Activated T-cell treated with anti-CD3 and anti-CD28 coated beads, Interleukin-2, amount 50 U/mL, for 4 hours (primary cell): ENCODE measurements at regions not wholly inside any gene's neighbourhood (a gene's known extent, or its start where the extent isn't known, plus 50 kb on each side); places are given as distances from the start of the nearest gene placed in this dataset.

ENCODE experiments used
- ATAC-seq, 2 donors: fragments of 200-7000 bp; cut with Tn5 transposase; one replicate each; pipeline ENCODE4 v1.10.0; 2021
- DNase-seq: peaks from one replicate; pipeline ENCODE4 v3.0.0-alpha.2; 2020
- H3K27me3 Mint-ChIP-seq: one replicate; pipeline ENCODE4 v1.8.0; 2021; ENCODE audit warnings: low read depth, mixed read lengths
- H3K36me3 Mint-ChIP-seq: one replicate; pipeline ENCODE4 v1.8.0; 2022; ENCODE audit warnings: mixed read lengths; ENCODE audit not compliant: insufficient read depth
- H3K4me1 Mint-ChIP-seq: one replicate; pipeline ENCODE4 v1.8.0; 2021; ENCODE audit warnings: low read depth, mixed read lengths
- H3K4me3 Mint-ChIP-seq: one replicate; pipeline ENCODE4 v1.8.0; 2021; ENCODE audit warnings: mild to moderate bottlenecking, moderate library complexity, mixed read lengths
- H3K9me3 Mint-ChIP-seq: one replicate; pipeline ENCODE4 v1.8.0; 2021; ENCODE audit warnings: mixed read lengths

- no peaks in the 10 kb centered on the region for H3K9me3 Mint-ChIP-seq
- DNase-seq, result no peak
- H3K4me1 Mint-ChIP-seq, result no peaks in the 10 kb centered on the region
- ATAC-seq, result no peak
- H3K4me3 Mint-ChIP-seq, result no peak overlapping the region
- H3K27me3 Mint-ChIP-seq, result peaks cover 4% of the 10 kb centered on the region
- H3K36me3 Mint-ChIP-seq, result no peaks in the 10 kb centered on the region
Observed at GRCh38 chr9:109582386-109582785, 84.3 kb upstream of the PTPN3 start.

GRCh38 chr9:109584205-109584604 lies 86.1 kb upstream of the PTPN3 start:
- peaks cover 4% of the 10 kb centered on the region for H3K27me3 Mint-ChIP-seq
- no peak overlapping the region for H3K4me3 Mint-ChIP-seq
- H3K36me3 Mint-ChIP-seq, result no peaks in the 10 kb centered on the region
- no peak for DNase-seq
- H3K9me3 Mint-ChIP-seq, result peaks cover 3% of the 10 kb centered on the region
- no peaks in the 10 kb centered on the region for H3K4me1 Mint-ChIP-seq
- no peak for ATAC-seq

GRCh38 chr9:109585796-109586195 lies 87.7 kb upstream of the PTPN3 start:
- H3K4me3 Mint-ChIP-seq, result no peak overlapping the region
- no peak for DNase-seq
- no peak for ATAC-seq
- no peaks in the 10 kb centered on the region for H3K4me1 Mint-ChIP-seq
- H3K27me3 Mint-ChIP-seq, result peaks cover 4% of the 10 kb centered on the region
- H3K36me3 Mint-ChIP-seq, result no peaks in the 10 kb centered on the region
- peaks cover 6% of the 10 kb centered on the region for H3K9me3 Mint-ChIP-seq

- peaks cover 4% of the 10 kb centered on the region for H3K27me3 Mint-ChIP-seq
- no peak overlapping the region for H3K4me3 Mint-ChIP-seq
- ATAC-seq (no peak), DNase-seq (no peak)
- peaks cover 6% of the 10 kb centered on the region for H3K9me3 Mint-ChIP-seq
- H3K36me3 Mint-ChIP-seq, result no peaks in the 10 kb centered on the region
- no peaks in the 10 kb centered on the region for H3K4me1 Mint-ChIP-seq
Observed at GRCh38 chr9:109586993-109587392, 88.9 kb upstream of the PTPN3 start.

- DNase-seq, result no peak
- peaks cover 3% of the 10 kb centered on the region for H3K27me3 Mint-ChIP-seq
- H3K4me3 Mint-ChIP-seq, result no peak overlapping the region
- ATAC-seq, result no peak
- H3K36me3 Mint-ChIP-seq, result no peaks in the 10 kb centered on the region
- no peaks in the 10 kb centered on the region for H3K4me1 Mint-ChIP-seq
- H3K9me3 Mint-ChIP-seq, result peaks cover 6% of the 10 kb centered on the region
Observed at GRCh38 chr9:109588415-109588814, 90.3 kb upstream of the PTPN3 start.

- no peaks in the 10 kb centered on the region for H3K36me3 Mint-ChIP-seq
Observed at GRCh38 chr9:109590966-109591365, 92.9 kb upstream of the PTPN3 start.

GRCh38 chr9:109591691-109592090 lies 93.6 kb upstream of the PTPN3 start:
- no peak overlapping the region for H3K4me3 Mint-ChIP-seq
- H3K36me3 Mint-ChIP-seq, result no peaks in the 10 kb centered on the region
- H3K27me3 Mint-ChIP-seq, result peaks cover 2% of the 10 kb centered on the region
- ATAC-seq, result no peak
- no peaks in the 10 kb centered on the region for H3K4me1 Mint-ChIP-seq
- DNase-seq, result no peak
- peaks cover 6% of the 10 kb centered on the region for H3K9me3 Mint-ChIP-seq

More at GRCh38 chr9:109590966-109591365, 92.9 kb upstream of the PTPN3 start:
- H3K4me3 Mint-ChIP-seq, result no peak overlapping the region
- DNase-seq, result no peak
- peaks cover 6% of the 10 kb centered on the region for H3K9me3 Mint-ChIP-seq
- no peak for ATAC-seq
- no peaks in the 10 kb centered on the region for H3K4me1 Mint-ChIP-seq
- no peaks in the 10 kb centered on the region for H3K27me3 Mint-ChIP-seq

- H3K4me3 Mint-ChIP-seq, result no peak overlapping the region
Observed at GRCh38 chr9:109593612-109594011, 95.5 kb upstream of the PTPN3 start.

GRCh38 chr9:109597496-109597895 lies 99.4 kb upstream of the PTPN3 start:
- Mint-ChIP-seq H3K27me3 (peaks cover 2% of the 10 kb centered on the region), H3K4me1 (no peaks in the 10 kb centered on the region), H3K9me3 (no peaks in the 10 kb centered on the region), H3K4me3 (no peak overlapping the region), H3K36me3 (no peaks in the 10 kb centered on the region)
- DNase-seq (no peak), ATAC-seq (no peak)

More at GRCh38 chr9:109593612-109594011, 95.5 kb upstream of the PTPN3 start:
- no peak for ATAC-seq
- no peaks in the 10 kb centered on the region for H3K4me1 Mint-ChIP-seq
- peaks cover 6% of the 10 kb centered on the region for H3K9me3 Mint-ChIP-seq
- peaks cover 2% of the 10 kb centered on the region for H3K27me3 Mint-ChIP-seq
- DNase-seq, result no peak
- no peaks in the 10 kb centered on the region for H3K36me3 Mint-ChIP-seq

- Mint-ChIP-seq H3K27me3 (peaks cover 2% of the 10 kb centered on the region), H3K9me3 (no peaks in the 10 kb centered on the region), H3K4me1 (no peaks in the 10 kb centered on the region), H3K4me3 (no peak overlapping the region), H3K36me3 (no peaks in the 10 kb centered on the region)
- no peak for ATAC-seq
- DNase-seq, result no peak
Observed at GRCh38 chr9:109599131-109599530, 101.0 kb upstream of the PTPN3 start.

- Mint-ChIP-seq H3K9me3 (no peaks in the 10 kb centered on the region), H3K4me1 (no peaks in the 10 kb centered on the region), H3K27me3 (peaks cover 2% of the 10 kb centered on the region), H3K4me3 (no peak overlapping the region), H3K36me3 (no peaks in the 10 kb centered on the region)
- no peak for ATAC-seq
- no peak for DNase-seq
Observed at GRCh38 chr9:109599711-109600110, 101.6 kb upstream of the PTPN3 start.

- no peak for ATAC-seq
- Mint-ChIP-seq H3K36me3 (no peaks in the 10 kb centered on the region), H3K9me3 (no peaks in the 10 kb centered on the region), H3K4me1 (no peaks in the 10 kb centered on the region), H3K4me3 (no peak overlapping the region), H3K27me3 (peaks cover 2% of the 10 kb centered on the region)
- DNase-seq, result no peak
Observed at GRCh38 chr9:109600142-109600541, 102.0 kb upstream of the PTPN3 start.

- Mint-ChIP-seq H3K4me3 (no peak overlapping the region), H3K27me3 (peaks cover 2% of the 10 kb centered on the region), H3K36me3 (no peaks in the 10 kb centered on the region), H3K9me3 (no peaks in the 10 kb centered on the region), H3K4me1 (no peaks in the 10 kb centered on the region)
- DNase-seq (no peak), ATAC-seq (no peak)
Observed at GRCh38 chr9:109601181-109601580, 103.1 kb upstream of the PTPN3 start.

- DNase-seq (no peak), ATAC-seq (no peak)
- H3K27me3 Mint-ChIP-seq, result no peaks in the 10 kb centered on the region
- H3K4me3 Mint-ChIP-seq, result no peak overlapping the region
- no peaks in the 10 kb centered on the region for H3K36me3 Mint-ChIP-seq
- H3K4me1 Mint-ChIP-seq, result no peaks in the 10 kb centered on the region
- no peaks in the 10 kb centered on the region for H3K9me3 Mint-ChIP-seq
Observed at GRCh38 chr9:109602987-109603386, 104.9 kb upstream of the PTPN3 start.

GRCh38 chr9:109604131-109604530 lies 106.0 kb upstream of the PTPN3 start:
- no peak for DNase-seq
- Mint-ChIP-seq H3K36me3 (no peaks in the 10 kb centered on the region), H3K4me1 (no peaks in the 10 kb centered on the region), H3K9me3 (no peaks in the 10 kb centered on the region), H3K27me3 (no peaks in the 10 kb centered on the region), H3K4me3 (no peak overlapping the region)
- no peak for ATAC-seq

- Mint-ChIP-seq H3K9me3 (no peaks in the 10 kb centered on the region), H3K27me3 (no peaks in the 10 kb centered on the region), H3K4me3 (no peak overlapping the region), H3K36me3 (no peaks in the 10 kb centered on the region), H3K4me1 (no peaks in the 10 kb centered on the region)
- DNase-seq (no peak), ATAC-seq (no peak)
Observed at GRCh38 chr9:109604781-109605180, 106.7 kb upstream of the PTPN3 start.
